CD4-positive, alpha-beta T cell (primary cell): ENCODE measurements at regions not wholly inside any gene's neighbourhood (a gene's known extent, or its start where the extent isn't known, plus 50 kb on each side); places are given as distances from the start of the nearest gene placed in this dataset.

ENCODE experiments used
- ATAC-seq: fragments of 200-7000 bp; cut with Tn5 transposase; one replicate; pipeline ENCODE4 v1.10.0; 2022; ENCODE audit warnings: mild to moderate bottlenecking; ENCODE audit not compliant: poor library complexity
- CTCF ChIA-PET: fragments of 350-600 bp; sonication (Branson Sonifier 250); formaldehyde crosslinking; loops from one replicate; lab custom pipeline; 2021; ENCODE audit warnings: antibody characterized with exemption, inconsistent platforms; lab: Charles Lee
- POLR2A ChIA-PET: fragments of 350-600 bp; sonication (Branson Sonifier 250); formaldehyde crosslinking; loops from one replicate; lab custom pipeline; 2021; ENCODE audit warnings: antibody characterized with exemption, inconsistent platforms; lab: Charles Lee
- DNase-seq, 14 experiments: peaks; one replicate each; pipeline ENCODE4 v3.0.0-alpha.2; 2013 to 2020; ENCODE audit warnings: mixed read lengths in 2 of 14
- H3K27ac ChIP-seq, 2 donors: one replicate each; pipeline versions ENCODE4 v1.5.1 to v1.7.0; 2013; ENCODE audit warnings: low read length in 2 of 2, low read depth in 1 of 2, mild to moderate bottlenecking in 1 of 2
- H3K27me3 ChIP-seq, 2 experiments: 1 replicate in 1 of 2; 2 replicates in 1 of 2; pipeline versions ENCODE4 v1.6.1 to v1.7.0; 2013; ENCODE audit warnings: low read length in 2 of 2, control low read depth in 1 of 2, mild to moderate bottlenecking in 1 of 2, moderate library complexity in 1 of 2; ENCODE audit not compliant: insufficient read depth in 2 of 2, control insufficient read depth in 1 of 2
- H3K36me3 ChIP-seq: one replicate; pipeline ENCODE4 v1.6.1; 2013; ENCODE audit warnings: low read length, control low read depth; ENCODE audit not compliant: insufficient read depth
- H3K4me1 ChIP-seq: one replicate; pipeline ENCODE4 v1.6.1; 2013; ENCODE audit warnings: low read length, control low read depth; ENCODE audit not compliant: insufficient read depth
- H3K4me3 ChIP-seq: one replicate; pipeline ENCODE4 v1.5.1; 2013; ENCODE audit warnings: mild to moderate bottlenecking, low read length, moderate library complexity
- H3K9me3 ChIP-seq, 2 experiments: 1 replicate in 1 of 2; 2 replicates in 1 of 2; pipeline versions ENCODE4 v1.6.1 to v1.7.0; 2013; ENCODE audit warnings: low read length in 2 of 2, mild to moderate bottlenecking in 2 of 2, control low read depth in 1 of 2, moderate library complexity in 1 of 2; ENCODE audit not compliant: control insufficient read depth in 1 of 2, insufficient read depth in 1 of 2
- H3K27ac Mint-ChIP-seq: one replicate; pipeline ENCODE4 v1.8.0; 2020; ENCODE audit warnings: mixed read lengths
- H3K27me3 Mint-ChIP-seq: one replicate; pipeline ENCODE4 v1.8.0; 2021; ENCODE audit warnings: mixed read lengths
- H3K36me3 Mint-ChIP-seq: one replicate; pipeline ENCODE4 v1.8.0; 2021; ENCODE audit warnings: low read depth, mixed read lengths
- H3K4me1 Mint-ChIP-seq: one replicate; pipeline ENCODE4 v1.8.0; 2021; ENCODE audit warnings: low read depth, mixed read lengths
- H3K4me3 Mint-ChIP-seq: one replicate; pipeline ENCODE4 v1.8.0; 2020; ENCODE audit warnings: mild to moderate bottlenecking, mixed read lengths
- H3K9me3 Mint-ChIP-seq: one replicate; pipeline ENCODE4 v1.8.0; 2020; ENCODE audit warnings: mixed read lengths
- CTCF ChIP-seq: fragments of 200-600 bp; IDR thresholded peaks from one replicate; pipeline ENCODE4 v1.8.0; 2022; ENCODE audit warnings: antibody characterized with exemption, mild to moderate bottlenecking
- intact Hi-C, 2 experiments: fragments of 100-400 bp; cut with DNase I in 1 of 2; cut with micrococcal nuclease in 1 of 2; formaldehyde crosslinking; loops; one replicate each; pipeline versions ENCODE4 v1.15.1 to v1.9.0; 2023 to 2025; cut with DNase I, micrococcal nuclease

- intact Hi-C loops: no loop called here
- H3K27me3 ChIP-seq: peaks cover 61 to 63% of the 10 kb centered on the region in 2 experiments
- no peak for ATAC-seq
- ChIA-PET POLR2A (no interaction called here), CTCF (no interaction called here)
- H3K27ac ChIP-seq: no peak overlapping the region
- peaks cover 0 to 3% of the 10 kb centered on the region in 2 experiments for H3K9me3 ChIP-seq
- H3K4me3 ChIP-seq: no peak overlapping the region
- Mint-ChIP-seq H3K9me3 (no peaks in the 10 kb centered on the region), H3K27me3 (peaks cover 92% of the 10 kb centered on the region), H3K36me3 (no peaks in the 10 kb centered on the region), H3K4me3 (no peak overlapping the region), H3K27ac (no peak overlapping the region), H3K4me1 (no peaks in the 10 kb centered on the region)
- H3K4me1 ChIP-seq: peaks cover 4% of the 10 kb centered on the region
- no peak for DNase-seq
- H3K36me3 ChIP-seq: no peaks in the 10 kb centered on the region
- no peak for TF ChIP-seq CTCF
These were observed 146.7 kb upstream of the AFDN start for GRCh38 chr6:167679790-167680604.

- Histone ChIP-seq H3K27ac (no peak overlapping the region), H3K4me3 (no peak overlapping the region), H3K9me3 (peaks cover 0 to 7% of the 10 kb centered on the region in 2 experiments), H3K27me3 (peaks cover 61 to 66% of the 10 kb centered on the region in 2 experiments), H3K4me1 (peaks cover 9% of the 10 kb centered on the region), H3K36me3 (no peaks in the 10 kb centered on the region)
- H3K27me3 Mint-ChIP-seq: peaks cover 93% of the 10 kb centered on the region
- H3K36me3 Mint-ChIP-seq: no peaks in the 10 kb centered on the region
- no peaks in the 10 kb centered on the region for H3K9me3 Mint-ChIP-seq
- intact Hi-C loops: loop anchor here in 1 of 2 experiments (1.0 kb wide), 1 partner anchor 45 kb away; no protein-coding TSS in a partner anchor
- H3K4me3 Mint-ChIP-seq: no peak overlapping the region
- ATAC-seq (no peak), DNase-seq (no peak)
- POLR2A ChIA-PET: no interaction called here
- CTCF ChIA-PET: no interaction called here
- H3K4me1 Mint-ChIP-seq: no peaks in the 10 kb centered on the region
- no peak for TF ChIP-seq CTCF
- no peak overlapping the region for H3K27ac Mint-ChIP-seq
These were observed 146.0 kb upstream of the AFDN start for GRCh38 chr6:167680605-167681149.

GRCh38 chr6:167682125-167682524 is 144.6 kb upstream of the AFDN start:
- CTCF ChIA-PET: no interaction called here
- H3K27me3 Mint-ChIP-seq: peaks cover 84% of the 10 kb centered on the region

More at GRCh38 chr6:167682125-167682524, 144.6 kb upstream of the AFDN start:
- Mint-ChIP-seq H3K4me1 (no peaks in the 10 kb centered on the region), H3K27ac (no peak overlapping the region), H3K9me3 (no peaks in the 10 kb centered on the region), H3K4me3 (no peak overlapping the region), H3K36me3 (no peaks in the 10 kb centered on the region)
- DNase-seq (no peak), ATAC-seq (no peak)
- Histone ChIP-seq H3K9me3 (peaks cover 0 to 11% of the 10 kb centered on the region in 2 experiments), H3K36me3 (no peaks in the 10 kb centered on the region), H3K27ac (no peak overlapping the region), H3K4me1 (peaks cover 10% of the 10 kb centered on the region), H3K4me3 (no peak overlapping the region), H3K27me3 (peaks cover 50 to 54% of the 10 kb centered on the region in 2 experiments)
- POLR2A ChIA-PET: no interaction called here
- intact Hi-C loops: no loop called here
- no peak for TF ChIP-seq CTCF
